Right ventricle myocardium inferior (tissue), 1 donor: ENCODE measurements at regions not wholly inside any gene's neighbourhood (a gene's known extent, or its start where the extent isn't known, plus 50 kb on each side); places are given as distances from the start of the nearest gene placed in this dataset.

ENCODE experiments used
- ATAC-seq: fragments of 200-7000 bp; cut with Tn5 transposase; one replicate; pipeline ENCODE4 v1.9.1; 2020; ENCODE audit warnings: mild to moderate bottlenecking, moderate library complexity
- DNase-seq: peaks from one replicate; pipeline ENCODE4 v3.0.0; 2021; ENCODE audit errors: missing footprints
- intact Hi-C: fragments of 100-400 bp; cut with DNase I; formaldehyde crosslinking; loops from one replicate; pipeline ENCODE4 v1.11.0; 2022
- donor health status: DM: no; HTN: yes; CAD: no; lungs with severe emphysema.

DNA sequence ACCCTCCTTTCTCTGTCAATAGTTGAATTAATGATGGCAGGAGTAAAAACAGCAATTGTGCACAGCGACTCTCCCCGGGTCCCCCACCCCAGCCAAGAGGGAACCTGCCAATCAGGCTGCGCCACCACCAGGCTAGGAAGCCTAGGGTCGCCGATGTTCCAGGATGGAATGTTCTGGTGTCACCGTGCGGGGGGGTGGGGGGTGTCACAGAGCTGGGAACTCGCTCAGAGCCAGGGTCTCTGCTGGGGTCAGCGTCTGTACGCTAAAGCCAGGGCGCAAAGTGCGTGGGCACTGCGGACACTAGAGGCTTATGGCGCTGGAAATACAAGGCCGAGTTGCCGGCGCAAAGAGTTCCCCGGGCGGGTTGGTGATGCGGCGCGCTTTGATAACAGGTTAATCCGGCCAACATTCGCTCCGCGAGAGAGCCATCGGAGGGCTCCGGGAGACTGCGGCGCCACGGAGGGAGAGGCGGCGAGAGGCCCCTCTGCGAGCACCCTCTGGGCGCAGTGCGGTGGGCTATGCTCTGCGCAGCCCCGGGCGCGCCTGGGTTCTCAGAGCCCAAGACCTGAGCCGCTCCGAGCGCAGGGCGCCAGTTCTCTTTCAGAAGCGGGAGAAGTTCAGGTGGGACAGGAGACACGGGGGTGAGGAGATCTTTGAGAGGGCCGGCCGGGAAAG is 192.3 kb downstream of the EMX2 start:
- ATAC-seq (no peak), DNase-seq (no peak)
- intact Hi-C loops, result no loop called here

DNA sequence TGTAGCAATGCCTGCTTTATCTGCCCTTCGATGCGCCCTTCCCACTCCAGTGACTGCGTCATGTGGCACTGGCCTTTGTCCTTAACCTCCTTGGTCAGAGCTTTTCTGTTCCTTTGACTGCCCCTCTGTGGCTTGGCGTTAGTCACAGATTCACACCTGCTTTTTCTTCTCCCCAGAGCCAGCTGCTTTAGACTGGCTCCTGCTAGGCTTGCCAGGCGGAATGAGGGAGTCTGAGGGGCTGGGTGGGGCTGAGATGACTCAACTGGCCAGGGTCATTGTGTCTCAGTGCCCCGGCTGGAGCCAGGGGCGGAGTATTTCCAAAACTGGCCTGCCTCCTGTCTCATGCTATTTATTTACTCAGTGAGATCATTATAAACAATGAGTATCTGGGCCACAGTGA is 194.1 kb downstream of the EMX2 start:
- DNase-seq, result no peak
- ATAC-seq, result no peak
- intact Hi-C loops, result no loop called here

GRCh38 chr10:117740088-117740487 is 197.5 kb downstream of the EMX2 start:
- DNase-seq (no peak), ATAC-seq (no peak)
- intact Hi-C loops, result no loop called here

- ATAC-seq, result no peak
- DNase-seq, result no peak
- intact Hi-C loops, result no loop called here
Measured at GRCh38 chr10:117740691-117741222, 198.2 kb downstream of the EMX2 start.

DNA sequence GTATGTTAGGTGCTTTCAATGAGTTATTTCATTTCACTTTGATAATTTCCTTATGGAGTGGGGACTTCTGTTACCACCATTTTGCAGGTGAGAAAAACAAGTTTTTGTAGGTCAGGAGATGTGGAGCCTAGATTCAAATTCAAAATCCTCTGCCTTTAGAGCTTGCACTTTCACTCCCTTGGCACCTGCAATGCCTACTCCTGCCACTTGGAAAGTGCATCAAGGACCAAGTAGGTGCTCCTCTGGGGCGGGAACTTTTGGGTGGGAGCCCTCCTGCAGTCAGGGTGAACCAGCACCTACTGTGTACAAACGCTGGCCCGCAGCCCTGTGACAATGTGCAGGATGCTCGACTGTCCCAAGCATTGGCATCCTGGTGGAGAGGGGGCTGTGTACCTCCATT is 199.0 kb downstream of the EMX2 start:
- DNase-seq (no peak), ATAC-seq (no peak)

DNA sequence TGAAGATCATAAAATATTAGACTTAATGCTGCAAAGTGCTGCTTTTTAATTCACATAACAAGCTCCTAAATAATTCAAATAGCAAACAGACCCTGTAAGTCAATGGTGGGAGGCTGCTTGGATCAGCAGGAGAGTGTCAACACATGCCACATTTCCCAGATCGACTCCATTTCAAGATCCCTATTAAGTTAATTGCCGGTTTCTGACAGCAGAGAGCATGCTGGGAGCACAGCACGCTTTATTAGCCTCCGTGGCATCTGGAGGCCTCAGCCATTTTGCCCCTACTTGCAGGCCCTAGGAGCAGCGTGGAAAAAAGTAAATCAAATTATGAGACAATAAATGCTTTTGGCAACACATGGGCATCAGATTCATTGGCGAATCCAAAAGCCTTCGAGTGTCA is 201.0 kb downstream of the EMX2 start:
- ATAC-seq (no peak), DNase-seq (no peak)
- intact Hi-C loops, result no loop called here

More for the DNA sequence above, 199.0 kb downstream of the EMX2 start:
- intact Hi-C loops, result no loop called here

DNA sequence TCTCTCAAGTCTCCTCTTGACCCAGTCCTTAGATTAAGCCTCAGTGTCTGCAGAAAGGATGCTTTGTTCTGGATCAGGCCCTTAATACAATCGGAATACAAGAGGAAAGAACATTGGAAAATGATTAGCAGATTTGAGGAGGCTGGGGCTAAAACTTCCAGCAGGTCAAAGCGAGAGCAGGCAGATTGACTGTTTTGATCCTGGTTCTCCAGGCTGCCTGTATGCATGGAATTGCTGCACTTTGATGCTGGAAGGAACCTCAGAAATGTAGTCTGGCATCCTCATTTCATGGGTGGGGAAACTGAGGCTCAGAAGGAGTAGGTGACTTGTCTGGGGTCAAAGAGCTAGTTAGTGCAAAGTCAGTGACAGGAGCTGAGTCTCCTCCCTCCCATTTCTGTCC is 202.8 kb downstream of the EMX2 start:
- ATAC-seq, result no peak
- intact Hi-C loops, result no loop called here
- no peak for DNase-seq

DNA sequence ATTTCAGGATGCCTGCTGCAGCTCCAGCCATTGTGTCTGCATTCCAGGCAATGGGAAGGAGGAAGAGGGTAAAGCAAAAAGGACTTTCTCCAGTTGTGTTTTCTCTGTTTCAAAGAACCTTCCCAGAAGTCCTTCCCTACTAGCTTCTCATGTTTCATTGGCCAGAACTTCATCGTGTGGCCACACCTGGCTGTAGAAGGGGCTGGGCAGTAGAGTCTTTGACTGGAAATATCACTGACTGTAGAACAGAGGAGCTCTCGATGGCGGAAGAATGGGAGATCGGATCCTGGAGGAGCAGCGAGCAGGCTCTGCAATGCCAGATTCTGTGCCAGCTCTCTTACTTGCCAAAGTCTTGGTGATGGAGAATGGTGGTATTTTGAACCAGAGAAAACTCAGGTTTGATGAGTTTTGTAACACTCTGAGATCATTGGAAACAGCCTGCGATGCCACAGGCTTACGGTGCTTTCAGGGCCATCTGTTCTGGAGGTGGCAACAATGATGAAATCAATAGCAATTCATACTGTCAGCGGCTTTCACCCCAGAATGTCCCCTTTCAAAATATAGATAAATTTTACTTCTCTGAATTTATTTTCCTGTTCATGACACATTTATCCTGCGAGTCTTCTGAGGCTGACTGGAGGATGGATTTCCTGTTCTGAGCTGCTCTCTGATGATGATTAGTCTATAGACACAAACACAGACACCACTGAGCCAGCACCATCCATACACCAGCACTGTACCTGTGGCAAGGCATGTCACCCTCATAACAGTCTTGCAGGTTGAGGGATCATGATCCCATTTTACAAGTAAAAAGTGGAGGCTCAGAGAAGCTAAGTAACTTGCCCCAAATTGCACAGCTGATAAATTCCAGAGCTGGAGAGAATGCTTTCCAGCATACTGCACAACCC is 204.2 kb downstream of the EMX2 start:
- DNase-seq (no peak), ATAC-seq (no peak)
- intact Hi-C loops, result no loop called here

GRCh38 chr10:117747636-117748035 is 205.1 kb downstream of the EMX2 start:
- DNase-seq, result no peak
- ATAC-seq, result no peak
- intact Hi-C loops, result no loop called here

DNA sequence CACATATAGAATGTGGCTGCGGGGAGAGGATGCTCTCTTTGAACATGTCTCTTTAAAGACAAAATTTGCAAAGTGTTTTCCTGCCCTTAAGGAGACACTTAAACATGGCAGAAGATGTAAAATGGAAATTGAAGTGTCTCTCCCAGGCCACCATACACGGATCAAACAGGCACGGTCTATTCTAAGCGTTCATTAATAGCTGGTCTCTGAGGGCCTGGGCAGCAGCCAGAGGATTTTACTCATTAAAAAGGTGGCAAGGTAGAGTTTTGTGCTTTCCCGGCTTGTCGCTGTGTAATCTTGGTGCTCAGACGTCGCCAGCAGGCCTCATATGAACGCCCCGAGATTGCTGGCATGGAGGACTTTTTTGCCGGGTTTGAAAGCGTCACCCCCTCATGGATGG is 205.5 kb downstream of the EMX2 start:
- intact Hi-C loops, result no loop called here
- DNase-seq, result no peak
- ATAC-seq, result no peak

- ATAC-seq (no peak), DNase-seq (no peak)
- intact Hi-C loops, result no loop called here
Measured at GRCh38 chr10:117750616-117751015, 208.1 kb downstream of the EMX2 start.

DNA sequence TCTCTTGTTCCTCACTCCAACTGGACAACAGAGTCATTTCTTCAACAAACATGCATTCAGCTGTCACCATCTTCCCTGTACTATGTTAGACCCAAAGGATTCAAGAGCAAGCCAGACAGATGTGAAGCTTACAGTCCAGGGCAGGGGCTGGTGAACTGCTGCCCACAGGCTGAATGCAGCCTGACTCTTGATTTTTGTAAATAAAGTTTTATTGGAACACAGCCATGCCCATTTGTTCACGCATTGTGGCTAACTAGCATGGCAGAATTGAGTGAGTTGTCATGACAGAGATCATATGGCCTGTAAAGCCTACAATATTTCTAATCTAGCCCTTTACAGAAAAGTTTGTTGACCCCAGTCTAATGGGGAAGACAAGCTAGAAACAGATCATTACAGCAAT is 208.7 kb downstream of the EMX2 start:
- DNase-seq (no peak), ATAC-seq (no peak)
- intact Hi-C loops, result no loop called here

- intact Hi-C loops, result no loop called here
- ATAC-seq (no peak), DNase-seq (no peak)
Measured at GRCh38 chr10:117752103-117752502, 209.6 kb downstream of the EMX2 start.

GRCh38 chr10:117754770-117755658 is 212.5 kb downstream of the EMX2 start:
- intact Hi-C loops, result no loop called here
- no peak for ATAC-seq
- no peak for DNase-seq

DNA sequence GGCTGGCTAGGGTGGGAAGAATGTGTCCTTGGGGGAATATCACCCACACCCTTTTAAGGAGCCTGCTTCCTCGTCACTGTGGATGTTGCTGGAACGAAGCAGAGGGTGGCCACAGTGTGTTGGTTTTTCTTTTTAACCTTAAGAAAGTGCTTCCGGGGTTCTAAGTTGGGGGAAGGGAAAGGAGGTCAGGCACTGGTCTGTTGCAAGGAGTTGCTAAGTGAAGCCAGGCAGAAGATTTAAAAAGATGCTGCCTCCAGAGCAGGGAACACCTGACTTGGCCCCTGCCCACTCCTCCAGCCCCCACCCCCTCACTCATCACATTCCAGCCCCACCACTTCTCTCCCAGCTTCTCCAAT is 213.1 kb downstream of the EMX2 start:
- DNase-seq (no peak), ATAC-seq (no peak)
- intact Hi-C loops, result no loop called here

- no peak for DNase-seq
- ATAC-seq, result no peak
- intact Hi-C loops, result no loop called here
Measured at GRCh38 chr10:117757086-117757720, 214.7 kb downstream of the EMX2 start.

GRCh38 chr10:117759266-117759665 is 216.7 kb downstream of the EMX2 start:
- intact Hi-C loops, result no loop called here
- ATAC-seq (no peak), DNase-seq (no peak)

DNA sequence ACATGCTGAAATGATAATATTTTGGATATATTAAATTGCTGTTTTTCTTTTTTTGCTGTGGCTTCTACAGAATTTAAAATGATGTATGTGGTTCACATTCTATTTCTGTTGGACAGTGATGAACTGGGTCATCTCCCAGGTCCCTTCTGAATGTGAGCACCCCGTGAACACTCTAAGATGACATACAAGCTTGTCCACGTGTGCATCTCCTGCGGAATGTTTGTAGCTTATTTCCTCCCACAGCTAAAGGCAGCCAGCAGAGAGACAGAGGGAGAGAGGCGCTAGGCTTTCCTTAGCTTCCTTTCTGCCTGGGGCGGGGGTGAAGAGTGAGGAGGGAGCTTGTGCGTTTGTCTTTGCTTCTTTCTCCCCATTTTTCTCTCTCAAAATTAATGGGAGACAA is 219.1 kb downstream of the EMX2 start:
- intact Hi-C loops, result no loop called here
- DNase-seq (no peak), ATAC-seq (no peak)
